ENCODE measurements at regions not wholly inside any gene's neighbourhood (a gene's known extent, or its start where the extent isn't known, plus 50 kb on each side); places are given as distances from the start of the nearest gene placed in this dataset.

DNA sequence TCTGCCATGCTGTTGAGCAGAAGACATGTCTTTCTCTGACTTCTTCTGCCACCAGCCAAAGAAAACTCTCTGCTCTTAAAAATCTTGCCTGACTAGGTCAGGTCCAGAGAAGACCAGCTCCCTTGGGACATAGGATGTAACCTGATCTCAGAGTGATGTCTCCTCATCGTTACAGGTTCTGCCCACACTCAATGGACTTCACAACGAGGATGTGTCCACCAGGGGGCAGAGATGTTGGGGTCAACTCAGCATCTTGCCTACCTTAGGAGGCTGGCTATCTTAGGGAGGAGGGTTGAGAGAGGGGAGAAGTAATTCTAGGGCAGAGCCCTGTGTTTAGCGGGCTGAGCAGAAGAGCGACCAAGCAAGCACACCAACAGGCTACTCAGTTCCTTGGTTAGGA lies 207.6 kb upstream of the CDH4 start:
- no peaks in the 10 kb centered on the region for H3K4me1 Mint-ChIP-seq
- no peaks in the 10 kb centered on the region for H3K36me3 Mint-ChIP-seq (ENCODE audit: low read depth)
- ChIA-PET CTCF (no interaction called here), POLR2A (no interaction called here)
- no peak for DNase-seq
- H3K27me3 Mint-ChIP-seq, result no peaks in the 10 kb centered on the region
- H3K27ac Mint-ChIP-seq, result no peak overlapping the region
- peaks cover 2% of the 10 kb centered on the region for H3K9me3 Mint-ChIP-seq
- H3K4me3 Mint-ChIP-seq, result no peak overlapping the region

DNA sequence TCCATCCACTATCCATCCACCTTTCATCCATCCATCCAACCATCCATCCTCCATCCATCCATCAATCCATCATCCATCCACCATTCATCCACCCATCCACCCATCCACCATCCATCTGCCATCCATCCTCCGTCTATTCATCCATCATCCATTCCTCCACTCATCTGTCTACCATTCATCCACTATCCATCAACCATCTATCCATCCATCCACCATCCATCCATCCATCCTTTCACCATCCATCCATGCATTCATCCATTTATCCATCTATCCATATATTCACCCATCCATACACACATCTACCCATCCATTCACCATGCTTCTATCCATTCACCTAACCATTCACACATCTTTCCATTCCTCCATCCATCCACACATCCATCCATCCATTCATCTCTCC lies 207.0 kb upstream of the CDH4 start:
- Mint-ChIP-seq H3K27me3 (no peaks in the 10 kb centered on the region), H3K27ac (no peak overlapping the region), H3K4me1 (no peaks in the 10 kb centered on the region), H3K4me3 (no peak overlapping the region), H3K36me3 (ENCODE audit: low read depth) (no peaks in the 10 kb centered on the region), H3K9me3 (peaks cover 2% of the 10 kb centered on the region)
- ChIA-PET POLR2A (no interaction called here), CTCF (no interaction called here)
- no peak for DNase-seq

DNA sequence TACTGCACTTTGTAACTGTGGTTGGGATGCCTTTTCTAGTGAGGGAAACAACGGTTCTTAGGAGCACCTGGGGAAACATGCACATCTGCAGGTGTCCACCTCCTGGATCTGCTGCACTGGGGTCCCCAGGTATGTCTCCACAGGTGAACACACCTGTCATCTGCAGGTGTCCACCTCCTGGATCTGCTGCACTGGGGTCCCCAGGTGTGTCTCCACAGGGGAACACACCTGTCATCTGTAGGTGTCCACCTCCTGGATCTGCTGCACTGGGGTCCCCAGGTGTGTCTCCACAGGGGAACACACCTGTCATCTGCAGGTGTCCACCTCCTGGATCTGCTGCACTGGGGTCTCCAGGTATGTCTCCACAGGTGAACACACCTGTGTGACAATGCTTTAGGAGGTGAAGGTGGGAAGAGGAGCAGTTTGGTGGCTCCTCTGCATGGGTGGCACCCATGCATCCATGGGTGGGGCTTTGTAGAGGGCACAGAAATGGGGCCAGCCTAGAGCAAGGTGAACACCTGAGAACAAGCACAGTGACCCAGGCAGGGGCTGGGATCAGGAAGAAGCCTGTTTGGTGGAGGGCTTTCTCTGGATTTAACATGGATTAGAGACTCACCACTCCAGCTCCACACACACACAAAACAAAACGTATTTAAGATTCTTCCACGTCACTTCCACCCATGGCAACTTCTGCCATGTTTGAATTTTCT lies 206.0 kb upstream of the CDH4 start:
- H3K4me1 Mint-ChIP-seq, result no peaks in the 10 kb centered on the region
- DNase-seq, result no peak
- POLR2A ChIA-PET, result no interaction called here
- H3K4me3 Mint-ChIP-seq, result no peak overlapping the region
- no peak overlapping the region for H3K27ac Mint-ChIP-seq
- H3K9me3 Mint-ChIP-seq, result peaks cover 2% of the 10 kb centered on the region
- no peaks in the 10 kb centered on the region for H3K27me3 Mint-ChIP-seq
- CTCF ChIA-PET, result no interaction called here
- H3K36me3 Mint-ChIP-seq (ENCODE audit: low read depth), result no peaks in the 10 kb centered on the region

DNA sequence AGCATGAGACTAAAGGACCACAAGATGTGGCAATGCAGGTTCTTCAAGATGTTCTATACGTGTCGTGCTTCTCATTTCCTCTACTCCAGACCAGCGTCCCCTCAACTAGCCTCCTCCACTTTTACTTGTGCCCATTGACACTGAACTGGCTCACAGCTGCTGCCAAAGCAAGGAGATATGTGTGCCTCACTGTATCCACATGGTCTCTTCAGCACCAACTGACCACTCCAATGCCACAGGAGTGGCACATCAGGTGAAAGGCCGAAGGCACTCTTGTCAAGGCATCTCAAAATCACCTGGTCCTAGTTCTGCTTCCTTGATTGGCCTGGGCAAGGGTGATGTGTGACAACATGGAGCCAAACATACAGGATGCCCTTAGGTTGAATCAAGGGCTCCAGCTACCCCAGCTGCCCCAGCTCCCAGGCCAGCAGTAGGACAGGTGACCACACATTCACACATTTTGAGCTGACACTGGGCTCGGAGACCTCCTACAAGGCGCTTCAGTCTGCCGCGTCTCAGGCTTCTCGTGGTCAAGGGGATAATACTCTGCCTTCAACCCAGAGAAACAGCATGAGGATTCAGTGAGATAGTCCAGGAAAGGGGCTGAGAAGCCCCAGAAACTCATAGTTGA lies 205.2 kb upstream of the CDH4 start:
- Mint-ChIP-seq H3K4me3 (no peak overlapping the region), H3K27ac (no peak overlapping the region), H3K4me1 (no peaks in the 10 kb centered on the region), H3K36me3 (ENCODE audit: low read depth) (no peaks in the 10 kb centered on the region), H3K9me3 (peaks cover 2% of the 10 kb centered on the region), H3K27me3 (no peaks in the 10 kb centered on the region)
- ChIA-PET CTCF (no interaction called here), POLR2A (no interaction called here)
- DNase-seq, result no peak

DNA sequence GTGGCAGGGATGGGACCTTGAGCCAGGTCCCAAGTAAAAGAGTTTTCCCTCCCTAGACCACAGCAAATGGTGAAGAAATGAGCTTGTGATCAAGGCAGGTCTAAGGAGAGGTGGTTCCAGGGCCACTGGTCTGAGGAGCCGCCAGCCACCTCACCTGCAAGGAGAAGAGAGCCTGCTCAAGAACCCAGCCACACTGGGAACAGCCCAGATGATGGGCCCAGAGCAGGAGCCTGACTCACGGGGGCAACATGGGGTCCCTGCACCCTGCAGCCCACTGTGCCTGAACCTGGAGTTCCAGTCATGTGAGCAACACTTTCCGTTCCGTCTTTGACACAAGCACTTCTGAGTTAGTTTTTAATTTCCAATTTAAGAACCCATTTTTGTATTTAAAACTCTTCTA lies 204.5 kb upstream of the CDH4 start:
- DNase-seq, result no peak
- ChIA-PET CTCF (no interaction called here), POLR2A (no interaction called here)
- Mint-ChIP-seq H3K27ac (no peak overlapping the region), H3K36me3 (ENCODE audit: low read depth) (no peaks in the 10 kb centered on the region), H3K9me3 (peaks cover 2% of the 10 kb centered on the region), H3K4me1 (no peaks in the 10 kb centered on the region), H3K27me3 (no peaks in the 10 kb centered on the region), H3K4me3 (no peak overlapping the region)

DNA sequence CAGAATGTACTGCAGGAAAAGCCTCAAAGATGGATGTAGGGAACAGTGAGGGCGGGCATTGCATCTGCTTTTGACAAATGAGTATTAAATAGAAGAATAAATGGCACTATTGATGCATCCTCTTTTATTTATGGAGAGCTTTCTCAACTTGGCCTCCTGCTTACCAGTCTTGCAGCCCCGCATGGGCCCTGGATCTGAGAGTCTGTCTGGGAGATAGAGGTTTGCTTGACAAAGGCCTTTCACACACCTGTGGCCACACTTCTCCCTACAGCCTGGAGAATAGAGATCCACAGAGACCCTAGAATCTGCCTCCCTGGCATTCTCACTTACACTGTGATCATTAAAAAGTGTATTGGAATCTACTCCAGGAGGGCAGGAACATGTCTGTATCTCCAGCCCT lies 203.8 kb upstream of the CDH4 start:
- no peaks in the 10 kb centered on the region for H3K36me3 Mint-ChIP-seq (ENCODE audit: low read depth)
- POLR2A ChIA-PET, result no interaction called here
- CTCF ChIA-PET, result no interaction called here
- no peaks in the 10 kb centered on the region for H3K4me1 Mint-ChIP-seq
- no peak for DNase-seq
- H3K9me3 Mint-ChIP-seq, result peaks cover 2% of the 10 kb centered on the region
- H3K27ac Mint-ChIP-seq, result no peak overlapping the region
- H3K4me3 Mint-ChIP-seq, result no peak overlapping the region
- H3K27me3 Mint-ChIP-seq, result no peaks in the 10 kb centered on the region

DNA sequence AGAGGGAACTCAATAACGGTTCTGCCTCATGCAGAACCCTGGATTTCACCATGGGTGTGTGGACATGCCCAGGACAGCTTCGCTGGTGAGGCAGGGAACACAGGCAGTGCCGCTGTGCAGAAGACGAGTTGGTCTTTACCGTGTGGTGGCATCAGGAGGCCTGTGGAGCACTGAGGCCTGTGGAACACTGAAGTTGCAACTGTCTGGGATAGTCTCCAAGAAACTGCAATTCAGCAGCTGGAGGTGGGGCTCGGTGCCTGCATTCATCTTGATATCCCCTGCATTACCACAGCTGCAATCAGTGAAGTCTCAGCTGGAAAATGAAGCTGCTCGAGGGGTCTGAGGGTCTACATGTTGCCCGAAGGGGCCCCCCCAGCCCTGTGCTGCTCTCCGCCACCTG lies 202.4 kb upstream of the CDH4 start:
- H3K27me3 Mint-ChIP-seq, result no peaks in the 10 kb centered on the region
- ChIA-PET CTCF (no interaction called here), POLR2A (no interaction called here)
- peaks cover 2% of the 10 kb centered on the region for H3K9me3 Mint-ChIP-seq
- H3K36me3 Mint-ChIP-seq (ENCODE audit: low read depth), result no peaks in the 10 kb centered on the region
- H3K4me3 Mint-ChIP-seq, result no peak overlapping the region
- DNase-seq, result no peak
- H3K4me1 Mint-ChIP-seq, result no peaks in the 10 kb centered on the region
- no peak overlapping the region for H3K27ac Mint-ChIP-seq

DNA sequence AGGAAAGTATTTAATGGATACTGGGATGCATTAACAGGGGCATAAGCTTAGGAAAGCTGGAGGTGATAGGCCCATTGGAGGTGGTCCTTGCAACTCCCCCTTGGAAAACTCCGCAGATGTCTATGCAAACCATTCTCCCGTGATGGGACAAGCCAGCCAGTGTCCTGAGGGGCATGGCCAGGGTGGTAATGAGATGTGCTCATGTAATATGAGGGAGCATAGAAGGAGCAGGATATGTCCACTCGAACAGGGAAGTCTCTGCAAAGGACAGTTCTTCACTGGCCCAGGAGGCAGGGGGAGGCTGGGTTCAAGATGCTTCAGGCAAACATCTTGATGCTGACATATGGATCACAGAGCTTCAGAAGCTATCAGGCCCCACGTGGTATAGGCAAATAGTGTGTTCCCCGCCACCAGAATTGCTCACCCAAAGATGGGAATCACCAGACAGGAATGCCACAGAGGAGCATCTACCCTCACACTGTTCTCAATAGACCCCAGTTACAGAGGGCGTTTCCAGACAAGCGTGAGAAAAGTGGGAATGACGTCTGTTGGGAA lies 201.6 kb upstream of the CDH4 start:
- H3K4me1 Mint-ChIP-seq, result no peaks in the 10 kb centered on the region
- CTCF ChIA-PET, result no interaction called here
- POLR2A ChIA-PET, result no interaction called here
- H3K36me3 Mint-ChIP-seq (ENCODE audit: low read depth), result no peaks in the 10 kb centered on the region
- H3K4me3 Mint-ChIP-seq, result no peak overlapping the region
- DNase-seq, result no peak
- H3K9me3 Mint-ChIP-seq, result peaks cover 2% of the 10 kb centered on the region
- no peaks in the 10 kb centered on the region for H3K27me3 Mint-ChIP-seq
- H3K27ac Mint-ChIP-seq, result no peak overlapping the region

DNA sequence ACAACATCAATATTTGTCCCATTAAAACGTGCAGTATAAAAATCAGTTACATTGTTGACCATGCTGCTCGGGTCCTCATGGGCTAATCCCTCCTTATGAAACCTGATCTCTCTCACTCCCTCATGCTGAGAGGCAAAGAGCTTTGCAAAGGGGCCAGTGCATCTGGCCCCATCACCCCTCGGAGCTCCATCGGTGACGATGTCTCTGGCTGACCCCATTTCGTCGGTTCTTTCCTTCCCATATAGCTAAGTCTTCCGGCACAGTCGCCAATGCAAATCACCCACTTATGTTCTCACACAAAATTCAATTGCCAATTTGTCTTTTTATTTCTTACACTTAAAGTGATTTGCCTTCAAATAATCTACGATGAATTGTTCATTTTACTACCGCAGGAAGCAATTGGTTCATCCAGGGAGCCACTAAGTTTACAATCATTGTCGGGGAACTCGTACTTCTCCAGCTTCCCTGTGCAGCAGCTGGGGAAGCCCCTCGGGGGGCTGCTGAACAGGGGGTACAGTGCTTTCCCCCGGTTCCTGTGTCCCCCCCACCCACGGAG lies 199.8 kb upstream of the CDH4 start:
- H3K36me3 Mint-ChIP-seq (ENCODE audit: low read depth), result no peaks in the 10 kb centered on the region
- no peak overlapping the region for H3K4me3 Mint-ChIP-seq
- no peak for DNase-seq
- no peak overlapping the region for H3K27ac Mint-ChIP-seq
- no peaks in the 10 kb centered on the region for H3K27me3 Mint-ChIP-seq
- CTCF ChIA-PET, result no interaction called here
- H3K4me1 Mint-ChIP-seq, result no peaks in the 10 kb centered on the region
- POLR2A ChIA-PET, result no interaction called here
- H3K9me3 Mint-ChIP-seq, result peaks cover 2% of the 10 kb centered on the region

DNA sequence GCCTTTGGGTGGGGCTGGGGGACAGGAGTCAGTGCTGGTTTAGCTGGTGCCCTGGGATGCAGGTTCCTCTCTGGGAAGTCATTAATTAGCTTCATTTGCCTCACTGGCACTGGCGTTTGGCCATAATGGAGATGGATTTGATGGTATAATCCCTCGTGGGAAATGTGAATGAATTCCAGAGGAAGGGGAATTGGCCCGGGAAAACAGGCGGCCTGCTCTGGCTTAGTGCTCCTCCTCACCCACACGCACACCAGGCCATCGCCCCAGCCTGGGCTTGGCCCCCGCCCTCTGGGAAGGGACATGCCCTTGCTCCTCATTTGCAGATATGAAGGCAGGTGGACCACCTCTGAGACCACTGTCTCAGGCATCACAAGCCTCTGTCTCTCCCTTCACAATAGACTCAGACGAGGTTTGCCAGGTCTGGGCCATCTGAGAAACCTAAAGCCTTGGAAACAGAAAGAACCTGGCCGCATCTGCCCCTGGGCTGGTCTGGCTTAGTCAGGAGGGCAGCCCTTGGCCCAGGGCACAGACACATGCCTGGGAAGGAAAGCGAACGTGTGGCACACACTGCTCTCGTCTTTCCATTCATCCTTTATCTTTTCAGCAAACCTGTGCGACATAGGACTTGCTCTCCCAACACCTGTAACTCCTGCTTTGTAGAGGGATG lies 199.2 kb upstream of the CDH4 start:
- no peak overlapping the region for H3K27ac Mint-ChIP-seq
- CTCF ChIA-PET, result no interaction called here

DNA sequence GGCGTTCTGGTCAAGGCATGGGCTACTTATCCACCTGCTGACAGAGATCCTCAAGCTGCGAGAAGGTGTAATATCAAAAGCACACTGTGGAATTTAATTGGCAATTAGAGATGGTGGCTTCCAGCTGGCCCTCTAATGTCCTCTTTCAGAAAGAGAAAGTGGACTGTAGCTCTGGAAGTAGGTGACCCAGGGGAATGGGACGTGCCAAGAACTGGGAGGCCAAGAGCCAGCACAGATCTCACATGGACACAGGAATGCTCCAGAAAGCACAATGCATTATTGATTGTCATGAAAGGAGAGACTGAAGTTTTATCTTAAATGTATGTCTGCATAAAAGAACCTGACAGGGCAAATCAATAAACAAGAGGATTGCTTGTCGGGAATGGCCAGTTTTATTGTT lies 198.6 kb upstream of the CDH4 start:
- Mint-ChIP-seq H3K4me1 (no peaks in the 10 kb centered on the region), H3K9me3 (peaks cover 2% of the 10 kb centered on the region), H3K4me3 (no peak overlapping the region), H3K27ac (no peak overlapping the region), H3K27me3 (no peaks in the 10 kb centered on the region), H3K36me3 (ENCODE audit: low read depth) (no peaks in the 10 kb centered on the region)
- no peak for DNase-seq
- POLR2A ChIA-PET, result interaction anchor here (0.7 kb wide), 1 partner anchor 129 kb away, joined by 4 read pairs; no protein-coding TSS in a partner anchor
- CTCF ChIA-PET, result no interaction called here

More for the DNA sequence above, 199.2 kb upstream of the CDH4 start:
- POLR2A ChIA-PET, result interaction anchor here (0.7 kb wide), 1 partner anchor 129 kb away, joined by 4 read pairs; no protein-coding TSS in a partner anchor
- H3K27me3 Mint-ChIP-seq, result no peaks in the 10 kb centered on the region
- H3K4me3 Mint-ChIP-seq, result no peak overlapping the region
- peaks cover 2% of the 10 kb centered on the region for H3K9me3 Mint-ChIP-seq
- DNase-seq, result no peak
- no peaks in the 10 kb centered on the region for H3K4me1 Mint-ChIP-seq
- no peaks in the 10 kb centered on the region for H3K36me3 Mint-ChIP-seq (ENCODE audit: low read depth)

DNA sequence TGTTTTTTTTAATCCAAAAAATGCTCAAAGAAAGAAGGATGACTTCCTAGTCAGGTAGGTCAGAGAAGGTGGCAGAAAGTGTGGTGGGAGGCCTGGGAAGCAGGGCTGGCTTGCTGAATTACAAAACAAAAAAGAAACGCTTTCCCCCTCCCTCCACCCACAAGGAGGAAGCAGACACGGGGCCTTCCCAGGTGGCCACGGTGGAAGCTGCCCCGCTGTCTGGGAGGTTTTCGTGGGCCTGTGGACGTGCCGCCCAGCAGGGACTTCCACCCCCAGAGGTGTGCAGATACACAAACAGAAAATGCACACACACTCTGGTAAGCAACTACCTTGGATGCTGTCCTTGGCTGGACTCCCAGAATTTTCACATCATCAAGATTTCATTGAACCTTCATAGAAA lies 198.2 kb upstream of the CDH4 start:
- H3K9me3 Mint-ChIP-seq, result no peaks in the 10 kb centered on the region
- no peak overlapping the region for H3K27ac Mint-ChIP-seq
- H3K36me3 Mint-ChIP-seq (ENCODE audit: low read depth), result no peaks in the 10 kb centered on the region
- CTCF ChIA-PET, result no interaction called here
- POLR2A ChIA-PET, result interaction anchor here (0.7 kb wide), 1 partner anchor 130 kb away, joined by 4 read pairs; no protein-coding TSS in a partner anchor
- H3K27me3 Mint-ChIP-seq, result no peaks in the 10 kb centered on the region
- DNase-seq, result no peak
- H3K4me1 Mint-ChIP-seq, result no peaks in the 10 kb centered on the region
- no peak overlapping the region for H3K4me3 Mint-ChIP-seq

DNA sequence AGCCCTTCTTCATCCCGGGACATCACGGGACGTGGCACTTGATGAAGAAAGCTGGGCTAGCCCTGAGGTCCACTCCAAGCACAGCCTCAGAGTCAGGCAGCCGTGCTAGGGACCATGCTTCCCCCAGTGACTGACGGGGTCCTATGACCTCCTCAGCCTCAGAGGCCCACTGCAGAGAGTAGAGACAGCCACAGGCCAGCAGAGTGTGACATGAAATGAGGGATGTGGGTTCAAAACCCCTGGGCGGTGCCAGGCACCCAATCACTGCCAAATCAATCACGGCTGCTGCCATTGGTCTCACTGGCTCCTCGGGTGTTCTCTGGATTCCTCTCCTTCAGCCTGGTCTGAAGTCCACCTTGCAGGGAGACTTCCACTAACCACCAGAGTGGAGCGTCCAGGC lies 197.7 kb upstream of the CDH4 start:
- H3K4me1 Mint-ChIP-seq, result no peaks in the 10 kb centered on the region
- POLR2A ChIA-PET, result no interaction called here
- no peaks in the 10 kb centered on the region for H3K36me3 Mint-ChIP-seq (ENCODE audit: low read depth)

More for the DNA sequence above, 197.7 kb upstream of the CDH4 start:
- CTCF ChIA-PET, result no interaction called here
- Mint-ChIP-seq H3K9me3 (no peaks in the 10 kb centered on the region), H3K27ac (no peak overlapping the region), H3K27me3 (no peaks in the 10 kb centered on the region), H3K4me3 (no peak overlapping the region)
- DNase-seq, result no peak

Data from activated CD4-positive, alpha-beta T cell treated with anti-CD3 and anti-CD28 coated beads, Interleukin-2, amount 10 ng/mL, durations not matched to agents 7 days and 5 days (primary cell).